ENCODE measurements at regions not wholly inside any gene's neighbourhood (a gene's known extent, or its start where the extent isn't known, plus 50 kb on each side); places are given as distances from the start of the nearest gene placed in this dataset.

DNA sequence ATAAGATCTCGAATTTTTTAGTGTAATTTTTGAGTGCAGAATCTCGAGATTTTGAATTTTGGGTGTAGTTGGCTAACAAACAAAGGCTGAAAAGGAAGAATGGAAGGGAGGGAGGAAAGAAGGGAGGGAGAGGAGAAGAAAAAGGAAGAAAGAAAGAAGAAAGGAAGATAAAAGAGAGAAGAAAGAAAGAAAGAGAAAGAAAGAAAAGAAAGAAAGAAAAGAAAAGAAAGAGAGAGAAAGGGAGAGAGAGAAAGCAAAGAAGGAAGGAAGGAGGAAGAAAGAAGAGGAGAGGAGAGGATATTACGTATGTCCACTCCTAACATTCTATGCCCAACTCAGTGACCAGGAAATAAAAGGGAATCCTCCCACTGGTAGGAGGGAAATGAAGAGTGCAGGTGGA, 169.6 kb downstream of the TBXT start:
- TF ChIP-seq POLR2A (IDR thresholded peaks at IDR 0.05) = no peak
- no peak for TF ChIP-seq CTCF (IDR thresholded peaks at IDR 0.05)

All from right lobe of liver (tissue), 4 donors.